Skin epidermis (tissue), 12 donors: ENCODE measurements at regions not wholly inside any gene's neighbourhood (a gene's known extent, or its start where the extent isn't known, plus 50 kb on each side); places are given as distances from the start of the nearest gene placed in this dataset.

Source experiments
- H3K27ac ChIP-seq, 21 experiments: fragments of 200-600 bp; sonication (generic) in 11 of 21; one replicate each; pipeline ENCODE4 v1.5.0; 2020; ENCODE audit warnings: mild to moderate bottlenecking in 3 of 21, inconsistent platforms in 2 of 21, moderate library complexity in 2 of 21
- H3K4me3 ChIP-seq, 7 experiments: fragments of 200-600 bp; sonication (generic) in 2 of 7; one replicate each; pipeline ENCODE4 v1.5.0; 2020; ENCODE audit warnings: inconsistent platforms in 2 of 7, mild to moderate bottlenecking in 2 of 7, moderate library complexity in 1 of 7

GRCh38 chr2:160835166-160835565 is 325.1 kb upstream of the TANK start:
- H3K4me3 ChIP-seq = no peak overlapping the region

DNA sequence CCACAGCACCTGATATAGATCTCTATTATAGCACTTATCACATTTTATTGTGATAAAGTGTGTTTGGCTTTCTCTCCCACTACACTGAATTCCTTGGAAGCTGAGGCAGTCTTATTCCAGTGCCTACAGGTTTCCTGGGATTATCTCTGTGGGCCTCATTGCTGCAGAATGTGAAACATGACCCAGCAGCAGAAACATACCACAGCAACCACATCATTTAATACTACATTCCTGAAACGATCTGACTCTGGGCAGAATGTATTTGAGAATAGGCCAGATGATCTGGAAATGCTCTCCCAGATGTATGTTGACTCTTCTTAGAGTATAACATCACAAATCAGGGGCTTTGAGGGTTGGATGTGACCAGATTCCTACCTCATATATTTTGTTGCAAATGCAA is 323.5 kb upstream of the TANK start:
- H3K4me3 ChIP-seq = no peak overlapping the region
- peak overlapping the region in 2 of 21 experiments; percentile 9 to 21 for H3K27ac ChIP-seq

More at GRCh38 chr2:160835166-160835565, 325.1 kb upstream of the TANK start:
- H3K27ac ChIP-seq = no peak overlapping the region

GRCh38 chr2:160837416-160837815 is 322.8 kb upstream of the TANK start:
- H3K4me3 ChIP-seq = no peak overlapping the region
- H3K27ac ChIP-seq = peak overlapping the region in 1 of 21 experiments; percentile 21

GRCh38 chr2:160838147-160838546 is 322.1 kb upstream of the TANK start:
- H3K27ac ChIP-seq = no peak overlapping the region
- no peak overlapping the region for H3K4me3 ChIP-seq

DNA sequence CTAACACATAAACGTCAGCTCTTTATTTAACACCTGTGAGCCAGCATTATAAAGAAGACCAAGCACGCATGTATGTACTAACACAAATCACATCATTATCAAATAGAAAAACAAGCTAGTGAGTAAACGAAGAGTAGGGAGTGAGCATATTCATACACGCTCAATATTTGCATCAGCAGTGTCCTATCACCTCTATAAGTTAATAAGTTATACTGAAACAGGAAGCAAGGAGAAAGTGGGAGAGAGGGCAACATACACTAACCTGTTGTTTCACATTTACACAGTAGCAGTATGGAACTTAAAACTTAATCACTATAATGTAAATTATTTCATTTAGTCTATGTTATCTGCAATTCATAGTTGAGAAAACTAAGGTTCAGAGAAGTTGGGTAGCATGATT is 321.5 kb upstream of the TANK start:
- H3K4me3 ChIP-seq = no peak overlapping the region
- no peak overlapping the region for H3K27ac ChIP-seq

- Histone ChIP-seq H3K27ac (no peak overlapping the region), H3K4me3 (no peak overlapping the region)
Measured at GRCh38 chr2:160842286-160842685, 317.9 kb upstream of the TANK start.

DNA sequence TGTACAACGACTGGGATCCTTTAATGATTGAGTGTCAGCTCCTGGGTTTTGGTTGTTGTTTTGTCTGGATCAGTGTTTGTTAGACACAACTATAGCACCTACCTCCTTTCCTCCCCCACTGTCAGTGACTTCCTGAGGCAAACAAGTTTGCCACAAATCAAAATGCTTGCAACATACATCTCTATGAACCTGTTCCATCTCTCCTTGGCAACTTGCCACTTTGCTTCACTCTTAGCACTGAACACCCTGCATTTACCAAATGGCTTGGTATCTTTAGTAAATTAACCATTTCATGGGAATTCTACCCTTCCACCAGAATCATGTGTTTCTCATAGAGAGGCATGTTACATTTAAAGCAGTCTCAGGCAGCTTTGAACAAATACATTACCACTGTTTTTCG is 301.1 kb upstream of the TANK start:
- H3K4me3 ChIP-seq = no peak overlapping the region
- H3K27ac ChIP-seq = no peak overlapping the region

GRCh38 chr2:160862226-160862625 is 298.0 kb upstream of the TANK start:
- Histone ChIP-seq H3K4me3 (no peak overlapping the region), H3K27ac (no peak overlapping the region)

- Histone ChIP-seq H3K4me3 (no peak overlapping the region), H3K27ac (peak overlapping the region in 9 of 21 experiments; percentile 8 to 59 (median 33))
Measured at GRCh38 chr2:160868891-160869290, 291.3 kb upstream of the TANK start.

GRCh38 chr2:160869411-160869810 is 290.8 kb upstream of the TANK start:
- Histone ChIP-seq H3K27ac (peak overlapping the region in 4 of 21 experiments; percentile 19 to 72 (median 54)), H3K4me3 (no peak overlapping the region)

DNA sequence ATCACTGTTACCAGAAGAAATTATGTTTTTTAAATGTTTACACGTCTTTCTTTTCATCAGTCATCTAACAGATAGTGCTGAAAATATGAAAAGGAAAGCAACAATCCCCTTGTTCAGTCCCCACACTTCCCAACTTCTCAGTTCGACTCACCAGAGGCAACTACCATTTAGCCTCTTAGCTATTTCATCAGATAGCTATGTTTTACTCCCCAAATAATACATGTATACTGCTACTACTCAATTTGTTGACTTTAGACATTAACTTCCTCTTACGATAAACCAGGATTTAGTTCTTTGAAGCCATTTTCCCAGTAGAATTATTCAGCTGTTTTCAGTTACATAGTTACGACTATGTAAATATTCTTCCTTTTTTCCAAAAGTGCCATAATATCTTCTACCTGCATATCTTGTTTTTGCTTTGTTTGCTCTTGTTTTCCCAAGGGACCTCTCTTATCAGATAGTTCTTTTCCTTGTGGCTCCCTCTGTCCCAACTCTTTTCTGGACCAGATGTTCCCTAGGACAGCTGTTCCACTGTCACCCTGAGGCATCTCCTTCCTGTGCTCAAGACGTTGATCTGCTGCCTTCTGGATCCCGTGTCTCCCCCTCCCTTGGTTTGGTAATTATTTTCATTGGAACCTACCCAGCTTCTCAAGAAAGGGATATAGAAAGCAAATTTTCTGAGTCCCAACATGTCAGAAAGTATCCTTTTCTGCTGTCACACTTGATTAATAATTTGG is 289.3 kb upstream of the TANK start:
- no peak overlapping the region for H3K4me3 ChIP-seq
- peak overlapping the region in 10 of 21 experiments; percentile 6 to 75 (median 27) for H3K27ac ChIP-seq

- Histone ChIP-seq H3K27ac (no peak overlapping the region), H3K4me3 (no peak overlapping the region)
Measured at GRCh38 chr2:160871953-160872352, 288.3 kb upstream of the TANK start.

- H3K27ac ChIP-seq = no peak overlapping the region
Measured at GRCh38 chr2:160876029-160876428, 284.2 kb upstream of the TANK start.

GRCh38 chr2:160876765-160877164 is 283.5 kb upstream of the TANK start:
- no peak overlapping the region for H3K4me3 ChIP-seq
- no peak overlapping the region for H3K27ac ChIP-seq

More at GRCh38 chr2:160876029-160876428, 284.2 kb upstream of the TANK start:
- no peak overlapping the region for H3K4me3 ChIP-seq

DNA sequence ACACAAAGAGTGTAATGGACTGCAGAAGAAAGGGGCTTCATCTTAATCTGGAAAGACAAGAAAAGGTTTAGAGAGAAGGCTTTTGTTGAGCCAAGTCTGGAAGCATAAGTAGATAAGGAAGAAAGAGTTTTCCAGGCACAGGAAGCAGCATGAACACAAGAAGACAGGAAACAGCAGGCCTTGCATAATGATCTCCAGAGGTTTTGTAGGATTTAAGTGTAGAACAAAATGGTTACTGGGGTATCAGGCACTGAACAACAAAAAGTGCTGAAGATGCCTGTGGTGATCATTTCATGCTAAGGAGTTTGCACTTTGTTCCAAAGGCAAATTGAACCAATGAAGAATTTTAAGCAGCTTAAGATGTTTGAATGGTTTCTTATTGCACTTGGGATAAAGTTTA is 281.6 kb upstream of the TANK start:
- Histone ChIP-seq H3K27ac (no peak overlapping the region), H3K4me3 (no peak overlapping the region)

- H3K4me3 ChIP-seq = no peak overlapping the region
Measured at GRCh38 chr2:160882906-160883305, 277.3 kb upstream of the TANK start.

DNA sequence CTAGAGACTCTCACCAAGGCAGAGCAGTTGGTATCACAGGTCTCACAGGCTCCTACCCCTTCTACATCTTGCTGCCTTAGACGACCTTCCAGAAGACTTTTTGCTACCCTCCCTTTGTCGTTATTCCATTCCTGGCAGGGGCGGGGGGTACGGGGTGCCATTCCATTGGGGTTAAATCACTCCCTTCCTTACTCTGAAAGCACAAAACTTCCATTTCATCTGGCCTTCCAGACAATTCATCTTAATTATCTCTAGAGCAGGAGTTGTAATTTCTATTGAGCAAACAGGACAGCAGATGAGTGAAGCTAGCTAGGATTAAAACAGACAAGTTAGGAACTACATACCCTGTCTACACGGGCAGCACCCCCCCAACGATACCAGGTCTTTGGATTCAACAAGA is 276.2 kb upstream of the TANK start:
- Histone ChIP-seq H3K4me3 (no peak overlapping the region), H3K27ac (no peak overlapping the region)

More at GRCh38 chr2:160882906-160883305, 277.3 kb upstream of the TANK start:
- no peak overlapping the region for H3K27ac ChIP-seq

DNA sequence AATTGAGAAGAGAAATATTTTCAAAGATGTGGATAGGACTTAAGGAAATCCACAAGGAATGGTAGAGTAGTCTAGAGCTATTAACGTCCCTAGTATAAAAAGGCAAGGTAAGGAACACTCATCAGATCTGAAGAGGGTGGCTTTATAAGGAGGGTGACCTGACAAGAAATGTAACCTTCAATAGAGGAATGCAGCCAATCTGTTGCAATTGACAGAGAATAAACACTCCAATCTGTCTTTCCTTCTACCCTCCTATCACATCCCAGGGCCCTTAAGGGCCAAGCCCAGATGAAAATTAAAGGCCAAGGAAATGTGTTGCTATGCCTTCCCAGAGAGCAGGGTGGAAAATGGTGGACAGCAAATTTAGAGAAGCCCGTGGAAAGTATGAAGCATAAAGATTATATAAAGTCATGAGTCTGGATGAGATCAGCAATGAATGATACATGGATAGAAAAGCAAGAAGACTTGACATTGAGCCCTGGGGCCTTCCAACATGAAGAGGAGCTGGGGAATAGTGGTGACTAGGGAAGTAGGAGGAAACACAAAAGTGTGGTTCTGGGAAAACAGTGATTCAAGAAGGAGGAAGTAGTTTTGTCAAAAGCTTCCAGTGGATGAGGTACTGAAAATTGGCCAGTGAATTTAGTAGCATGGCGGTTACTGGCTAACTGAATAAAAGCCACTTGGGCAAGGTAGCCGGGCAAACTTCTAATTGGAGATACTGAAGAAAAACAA is 270.6 kb upstream of the TANK start:
- Histone ChIP-seq H3K27ac (no peak overlapping the region), H3K4me3 (no peak overlapping the region)

DNA sequence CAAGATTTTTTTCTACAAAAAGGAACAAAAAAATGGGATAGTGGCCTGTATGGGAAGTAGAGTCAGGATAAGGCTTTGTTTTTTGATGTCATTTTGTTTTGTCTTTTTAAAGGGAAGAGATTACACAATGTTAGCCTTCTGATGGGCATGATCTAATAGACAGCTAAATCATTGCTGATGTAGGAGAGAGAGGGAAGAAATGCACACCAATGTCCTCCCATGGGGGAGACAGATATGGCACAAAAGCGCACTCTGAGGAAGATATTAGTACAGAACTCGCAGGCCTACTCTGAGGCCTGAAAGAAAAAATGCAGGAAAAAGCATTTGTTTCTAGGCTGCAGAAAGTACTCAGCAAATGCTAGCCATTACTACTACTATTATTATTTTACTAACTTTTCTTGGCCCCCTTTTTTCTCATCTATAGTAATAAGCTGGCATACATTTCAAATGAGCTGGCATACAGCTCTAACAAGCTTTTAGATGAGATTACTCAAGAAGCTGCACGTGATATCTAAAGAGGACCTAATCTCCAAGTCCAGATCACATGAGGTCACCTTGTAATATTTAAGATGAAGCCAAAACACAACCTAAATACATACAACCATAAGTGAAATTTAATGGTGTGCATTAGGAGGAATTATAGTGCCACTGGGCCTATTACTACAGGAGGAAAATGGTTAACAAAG is 269.4 kb upstream of the TANK start:
- no peak overlapping the region for H3K4me3 ChIP-seq
- H3K27ac ChIP-seq = no peak overlapping the region

DNA sequence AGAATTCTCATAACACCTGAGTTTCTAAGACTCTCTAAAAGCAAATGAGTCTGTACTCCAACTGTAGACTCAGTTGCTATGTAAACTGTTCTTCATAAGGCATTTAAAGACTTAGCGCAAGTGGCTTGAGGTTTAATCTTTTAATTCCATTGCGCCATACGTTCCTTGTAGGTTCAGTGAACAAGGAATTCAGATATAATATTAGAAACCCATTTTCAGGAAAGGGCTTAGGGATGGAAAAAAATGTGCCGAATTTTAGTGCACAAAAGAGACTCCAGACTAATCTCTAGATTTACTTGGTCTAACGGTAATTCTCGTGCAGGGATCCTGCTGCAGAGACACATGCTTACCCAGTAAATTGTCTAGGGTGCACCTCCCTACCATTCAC is 268.9 kb upstream of the TANK start:
- H3K27ac ChIP-seq = no peak overlapping the region

GRCh38 chr2:160892204-160892603 is 268.0 kb upstream of the TANK start:
- Histone ChIP-seq H3K27ac (no peak overlapping the region), H3K4me3 (no peak overlapping the region)

More for the DNA sequence above, 268.9 kb upstream of the TANK start:
- H3K4me3 ChIP-seq = no peak overlapping the region
